HG03558 (cell line): ENCODE measurements at regions not wholly inside any gene's neighbourhood (a gene's known extent, or its start where the extent isn't known, plus 50 kb on each side); places are given as distances from the start of the nearest gene placed in this dataset.

ENCODE experiments used
- ATAC-seq: cut with Tn5 transposase; IDR thresholded peaks from one replicate; pipeline ENCODE4 v1.9.1; 2021; ENCODE audit warnings: moderate number of reproducible peaks; ENCODE audit not compliant: unreplicated experiment; ENCODE audit errors: extremely low read depth

- ATAC-seq = no peak
Measured at GRCh38 chr7:20561908-20562307, 53.6 kb upstream of the ABCB5 start.

- ATAC-seq = no peak
Measured at GRCh38 chr7:20562461-20562860, 53.0 kb upstream of the ABCB5 start.
